Endodermal cell (in vitro differentiated cells): ENCODE measurements at regions not wholly inside any gene's neighbourhood (a gene's known extent, or its start where the extent isn't known, plus 50 kb on each side); places are given as distances from the start of the nearest gene placed in this dataset.

ENCODE experiments used
- DNase-seq: peaks from one replicate; pipeline ENCODE4 v3.0.0-alpha.2; 2017
- H3K27ac ChIP-seq: 2 replicates; pipeline ENCODE4 v1.5.1; 2013; ENCODE audit warnings: mild to moderate bottlenecking, low read depth, low read length, moderate library complexity
- H3K27me3 ChIP-seq: 2 replicates; pipeline ENCODE4 v1.6.1; 2013; ENCODE audit warnings: mild to moderate bottlenecking, low read length, moderate library complexity; ENCODE audit not compliant: insufficient read depth, control insufficient read depth, poor library complexity, severe bottlenecking
- H3K36me3 ChIP-seq: 2 replicates; pipeline ENCODE4 v1.7.0; 2013; ENCODE audit warnings: mild to moderate bottlenecking, low read length, moderate library complexity; ENCODE audit not compliant: control insufficient read depth, insufficient read depth
- H3K4me1 ChIP-seq: one replicate; pipeline ENCODE4 v1.7.0; 2013; ENCODE audit warnings: low read length; ENCODE audit not compliant: control insufficient read depth, insufficient read depth
- H3K4me3 ChIP-seq: 2 replicates; pipeline ENCODE4 v1.5.1; 2013; ENCODE audit warnings: mild to moderate bottlenecking, low read length, moderate library complexity
- H3K9ac ChIP-seq: 2 replicates; pipeline ENCODE4 v1.6.1; 2013; ENCODE audit warnings: mild to moderate bottlenecking, low read length, moderate library complexity; ENCODE audit not compliant: poor library complexity, severe bottlenecking; ENCODE audit errors: extremely low read depth
- H3K9me3 ChIP-seq: 2 replicates; pipeline ENCODE4 v1.6.1; 2013; ENCODE audit warnings: mild to moderate bottlenecking, low read length, moderate library complexity; ENCODE audit not compliant: control insufficient read depth
- H3K27ac Mint-ChIP-seq: 2 replicates; pipeline ENCODE4 v1.8.0; 2020; ENCODE audit warnings: mixed read lengths
- H3K27me3 Mint-ChIP-seq: 2 replicates; pipeline ENCODE4 v1.8.0; 2021; ENCODE audit warnings: mild to moderate bottlenecking, mixed read lengths; ENCODE audit not compliant: insufficient read depth
- H3K36me3 Mint-ChIP-seq: 2 replicates; pipeline ENCODE4 v1.8.0; 2020; ENCODE audit warnings: low read depth, mixed read lengths
- H3K4me1 Mint-ChIP-seq: 2 replicates; pipeline ENCODE4 v1.8.0; 2020; ENCODE audit warnings: mixed read lengths
- H3K4me3 Mint-ChIP-seq: 2 replicates; pipeline ENCODE4 v1.8.0; 2020; ENCODE audit warnings: mild to moderate bottlenecking, moderate library complexity, mixed read lengths
- H3K9me3 Mint-ChIP-seq: 2 replicates; pipeline ENCODE4 v1.8.0; 2020; ENCODE audit warnings: mild to moderate bottlenecking, mixed read lengths
- CTCF ChIP-seq: fragments of 200-600 bp; sonication (generic); conservative IDR thresholded peaks from 2 replicates; pipeline ENCODE4 v1.5.0; 2021; ENCODE audit warnings: antibody characterized with exemption, mild to moderate bottlenecking
- WGBS, 2 experiments: methylation state at CpG; one replicate each; pipeline versions ENCODE4 v1.1.5 to v1.1.7; 2013; ENCODE audit warnings: missing lambda C conversion rate in 2 of 2, mixed read lengths in 1 of 2; ENCODE audit not compliant: insufficient coverage in 1 of 2, insufficient read length in 1 of 2; 5-methylcytosine and 5-hydroxymethylcytosine counted together

- Histone ChIP-seq H3K4me1 (no peaks in the 10 kb centered on the region), H3K27me3 (no peaks in the 10 kb centered on the region), H3K27ac (no peak overlapping the region), H3K36me3 (no peaks in the 10 kb centered on the region), H3K9me3 (no peaks in the 10 kb centered on the region), H3K4me3 (no peak overlapping the region), H3K9ac (no peak overlapping the region)
- TF ChIP-seq CTCF, result no peak
- no peak for DNase-seq
- 95 to 100% methylated on average over 1 of the region's 1 CpG for WGBS, 2 experiments
- no peak overlapping the region for H3K4me3 Mint-ChIP-seq
- H3K27ac Mint-ChIP-seq, result no peak overlapping the region
- H3K36me3 Mint-ChIP-seq, result no peaks in the 10 kb centered on the region
- no peaks in the 10 kb centered on the region for H3K27me3 Mint-ChIP-seq
- H3K9me3 Mint-ChIP-seq, result no peaks in the 10 kb centered on the region
- no peaks in the 10 kb centered on the region for H3K4me1 Mint-ChIP-seq
Observed at GRCh38 chr5:129384736-129385135, 75.4 kb upstream of the ADAMTS19 start.

DNA sequence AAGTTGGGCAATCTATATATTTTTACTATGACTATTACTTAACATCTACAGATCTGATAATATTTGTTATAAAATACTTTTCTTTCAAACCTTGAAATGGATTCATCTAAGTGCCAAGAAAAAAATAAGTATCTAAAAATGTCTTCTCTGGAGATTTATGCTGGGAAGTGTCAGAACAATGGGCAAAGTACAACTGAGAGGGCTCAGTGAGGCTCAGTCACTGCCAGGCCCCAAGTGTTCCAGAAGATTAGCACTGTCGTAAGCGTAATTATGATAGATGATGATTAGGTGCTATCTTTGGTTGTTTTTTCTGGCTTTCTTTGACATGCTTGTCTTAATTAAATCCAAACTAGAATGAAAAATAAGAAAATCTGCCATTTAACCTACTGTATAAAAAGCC lies 72.2 kb upstream of the ADAMTS19 start:
- WGBS, 2 experiments, result 93% methylated on average over 2 of the region's 2 CpGs; no CpG with 5 or more reads in 1 of the 2 experiments
- Histone ChIP-seq H3K36me3 (no peaks in the 10 kb centered on the region), H3K27ac (no peak overlapping the region), H3K27me3 (no peaks in the 10 kb centered on the region), H3K4me1 (no peaks in the 10 kb centered on the region), H3K9me3 (no peaks in the 10 kb centered on the region), H3K4me3 (no peak overlapping the region), H3K9ac (no peak overlapping the region)
- Mint-ChIP-seq H3K9me3 (no peaks in the 10 kb centered on the region), H3K27me3 (no peaks in the 10 kb centered on the region), H3K4me1 (no peaks in the 10 kb centered on the region), H3K4me3 (no peak overlapping the region), H3K36me3 (no peaks in the 10 kb centered on the region), H3K27ac (no peak overlapping the region)
- no peak for TF ChIP-seq CTCF
- DNase-seq, result no peak

DNA sequence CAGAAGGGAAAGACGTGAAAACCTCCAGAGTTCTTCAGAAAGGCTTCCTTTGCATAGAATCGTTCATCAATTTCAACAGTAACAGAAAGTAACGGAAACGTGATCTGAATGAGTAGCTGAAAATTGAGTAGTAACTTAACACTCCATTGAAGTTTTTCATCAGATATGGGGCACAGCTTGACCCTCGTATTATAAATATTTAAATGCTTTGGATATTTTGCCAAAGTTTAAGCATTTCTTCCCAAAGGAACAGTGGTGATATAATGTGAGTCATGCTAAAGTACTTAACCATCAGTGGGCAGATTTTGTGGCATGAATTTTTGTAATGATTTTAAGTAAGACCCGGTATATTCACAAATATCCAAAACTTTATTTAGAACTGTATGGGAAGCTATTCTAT lies 67.4 kb upstream of the ADAMTS19 start:
- Histone ChIP-seq H3K27me3 (no peaks in the 10 kb centered on the region), H3K9me3 (peaks cover 5% of the 10 kb centered on the region), H3K36me3 (no peaks in the 10 kb centered on the region), H3K4me3 (no peak overlapping the region), H3K4me1 (no peaks in the 10 kb centered on the region), H3K27ac (peak overlapping the region; percentile 24), H3K9ac (no peak overlapping the region)
- Mint-ChIP-seq H3K9me3 (peaks cover 5% of the 10 kb centered on the region), H3K27ac (no peak overlapping the region), H3K4me3 (no peak overlapping the region), H3K27me3 (no peaks in the 10 kb centered on the region), H3K36me3 (no peaks in the 10 kb centered on the region), H3K4me1 (no peaks in the 10 kb centered on the region)
- WGBS, 2 experiments, result 79 to 81% methylated on average over 5 of the region's 6 CpGs
- no peak for TF ChIP-seq CTCF
- no peak for DNase-seq
